CD4-positive, CD25-positive, alpha-beta regulatory T cell (primary cell): ENCODE measurements at regions not wholly inside any gene's neighbourhood (a gene's known extent, or its start where the extent isn't known, plus 50 kb on each side); places are given as distances from the start of the nearest gene placed in this dataset.
"Not testable (repeated sequence)": the region's sequence is repeated elsewhere in the genome, so short reads cannot be mapped to it uniquely, and the experiment has no call there.

ENCODE experiments used
- ATAC-seq, 2 donors: fragments of 150-1000 bp; cut with Tn5 transposase; one replicate each; pipeline ENCODE4 v1.10.0; 2021; ENCODE audit warnings: low read depth in 2 of 2, moderate number of reproducible peaks in 2 of 2, moderate library complexity in 1 of 2
- DNase-seq, 3 donors: peaks; one replicate each; pipeline versions ENCODE4 v3.0.0 to v3.0.0-alpha.2; 2012 to 2022; ENCODE audit warnings: mixed read lengths in 1 of 3
- H3K27ac ChIP-seq: one replicate; pipeline ENCODE4 v1.7.0; 2013; ENCODE audit warnings: mild to moderate bottlenecking, low read length; ENCODE audit not compliant: insufficient read depth, poor library complexity, severe bottlenecking
- H3K27me3 ChIP-seq: one replicate; pipeline ENCODE4 v1.7.0; 2013; ENCODE audit warnings: low read length; ENCODE audit not compliant: control insufficient read depth, insufficient read depth
- H3K36me3 ChIP-seq: one replicate; pipeline ENCODE4 v1.7.0; 2013; ENCODE audit warnings: mild to moderate bottlenecking, low read length, moderate library complexity; ENCODE audit not compliant: control insufficient read depth, insufficient read depth
- H3K4me1 ChIP-seq: 2 replicates; pipeline ENCODE4 v1.7.0; 2013; ENCODE audit warnings: mild to moderate bottlenecking, low read length; ENCODE audit not compliant: insufficient read depth, control insufficient read depth, poor library complexity, severe bottlenecking
- H3K4me3 ChIP-seq: one replicate; pipeline ENCODE4 v1.7.0; 2013; ENCODE audit warnings: low read depth, mild to moderate bottlenecking, low read length, moderate library complexity
- H3K9me3 ChIP-seq, 2 experiments: 1 replicate in 1 of 2; 2 replicates in 1 of 2; pipeline ENCODE4 v1.7.0; 2013; ENCODE audit warnings: low read length in 2 of 2, mild to moderate bottlenecking in 1 of 2, moderate library complexity in 1 of 2; ENCODE audit not compliant: control insufficient read depth in 2 of 2
- H3K27ac Mint-ChIP-seq, 3 donors: one replicate each; pipeline ENCODE4 v1.8.0; 2020 to 2022; ENCODE audit warnings: mild to moderate bottlenecking in 3 of 3, mixed read lengths in 3 of 3, moderate library complexity in 2 of 3
- H3K27me3 Mint-ChIP-seq: one replicate; pipeline ENCODE4 v1.8.0; 2022; ENCODE audit warnings: mild to moderate bottlenecking, mixed read lengths
- H3K36me3 Mint-ChIP-seq: one replicate; pipeline ENCODE4 v1.8.0; 2020; ENCODE audit warnings: mixed read lengths
- H3K4me1 Mint-ChIP-seq, 4 donors: one replicate each; pipeline ENCODE4 v1.8.0; 2020 to 2022; ENCODE audit warnings: mixed read lengths in 4 of 4, mild to moderate bottlenecking in 1 of 4
- H3K4me3 Mint-ChIP-seq, 4 donors: one replicate each; pipeline ENCODE4 v1.8.0; 2020 to 2022; ENCODE audit warnings: mild to moderate bottlenecking in 4 of 4, mixed read lengths in 4 of 4, moderate library complexity in 3 of 4
- H3K9me3 Mint-ChIP-seq, 7 donors: one replicate each; pipeline ENCODE4 v1.8.0; 2020 to 2022; ENCODE audit warnings: mixed read lengths in 7 of 7, mild to moderate bottlenecking in 3 of 7, moderate library complexity in 2 of 7

DNA sequence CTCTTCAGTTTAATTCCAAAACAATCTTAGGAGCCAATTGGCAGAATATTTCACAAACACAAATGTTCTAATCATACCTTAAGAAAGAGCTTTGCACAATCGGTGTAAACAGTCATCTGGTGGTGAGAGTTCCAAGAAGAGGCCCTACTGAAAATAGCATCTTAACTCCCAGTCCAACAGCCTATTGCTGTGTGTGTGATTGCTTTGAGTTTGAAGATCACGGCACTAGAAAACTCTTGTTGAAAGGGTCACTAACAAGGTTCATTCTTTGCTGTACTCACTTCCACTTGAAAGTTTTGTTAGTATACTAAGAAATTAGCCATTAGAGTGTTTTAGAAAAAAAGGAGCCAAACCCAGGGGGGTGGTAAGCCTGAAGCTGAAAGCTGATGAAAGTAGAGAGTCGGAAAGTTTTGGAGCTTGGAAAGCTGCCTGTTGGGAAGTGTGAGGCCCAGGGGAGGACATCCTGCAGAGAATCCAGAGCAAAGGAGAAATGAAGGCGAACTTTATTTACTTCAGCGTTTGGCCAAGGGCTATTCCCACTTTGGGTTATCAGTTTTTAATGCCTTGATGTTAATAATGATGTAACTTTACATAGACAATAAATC, 180.3 kb upstream of the GHR start:
- Mint-ChIP-seq H3K9me3 (peaks cover 0 to 3% (median 0%) of the 10 kb centered on the region in 7 donors), H3K4me3 (no peak overlapping the region), H3K27ac (no peak overlapping the region), H3K36me3 (no peaks in the 10 kb centered on the region), H3K27me3 (no peaks in the 10 kb centered on the region), H3K4me1 (no peaks in the 10 kb centered on the region)
- H3K27ac ChIP-seq: no peak overlapping the region
- no peaks in the 10 kb centered on the region for H3K4me1 ChIP-seq
- H3K9me3 ChIP-seq: no peaks in the 10 kb centered on the region
- no peaks in the 10 kb centered on the region for H3K36me3 ChIP-seq
- ATAC-seq (no peak), DNase-seq (no peak)
- H3K4me3 ChIP-seq: no peak overlapping the region
- no peaks in the 10 kb centered on the region for H3K27me3 ChIP-seq

DNA sequence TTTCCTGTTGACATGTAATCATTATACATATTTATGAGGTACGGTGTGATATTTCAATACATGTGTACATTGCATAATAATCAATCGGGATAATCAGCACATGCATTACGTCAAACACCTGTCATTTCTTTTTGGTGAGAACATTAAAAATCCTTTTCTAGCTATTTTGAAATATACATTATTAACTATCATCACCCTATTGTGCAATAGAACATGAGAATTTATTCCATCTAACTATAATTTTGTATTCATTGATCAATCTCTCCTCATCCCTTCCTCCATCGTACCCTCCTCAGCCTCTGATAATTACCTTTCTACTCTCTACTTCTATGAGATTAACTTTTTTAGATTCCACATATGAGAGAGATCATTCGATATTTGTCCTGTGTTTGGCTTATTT, 170.9 kb upstream of the GHR start:
- no peaks in the 10 kb centered on the region for H3K4me1 Mint-ChIP-seq
- no peaks in the 10 kb centered on the region for H3K36me3 Mint-ChIP-seq
- Histone ChIP-seq H3K4me1 (no peaks in the 10 kb centered on the region), H3K9me3 (no peaks in the 10 kb centered on the region), H3K27ac (no peak overlapping the region), H3K4me3 (no peak overlapping the region), H3K36me3 (no peaks in the 10 kb centered on the region), H3K27me3 (no peaks in the 10 kb centered on the region)
- DNase-seq: no peak
- H3K27ac Mint-ChIP-seq: no peak overlapping the region
- no peak for ATAC-seq
- no peaks in the 10 kb centered on the region for H3K27me3 Mint-ChIP-seq
- H3K4me3 Mint-ChIP-seq: no peak overlapping the region
- H3K9me3 Mint-ChIP-seq: peaks cover 0 to 8% (median 2%) of the 10 kb centered on the region in 7 donors

DNA sequence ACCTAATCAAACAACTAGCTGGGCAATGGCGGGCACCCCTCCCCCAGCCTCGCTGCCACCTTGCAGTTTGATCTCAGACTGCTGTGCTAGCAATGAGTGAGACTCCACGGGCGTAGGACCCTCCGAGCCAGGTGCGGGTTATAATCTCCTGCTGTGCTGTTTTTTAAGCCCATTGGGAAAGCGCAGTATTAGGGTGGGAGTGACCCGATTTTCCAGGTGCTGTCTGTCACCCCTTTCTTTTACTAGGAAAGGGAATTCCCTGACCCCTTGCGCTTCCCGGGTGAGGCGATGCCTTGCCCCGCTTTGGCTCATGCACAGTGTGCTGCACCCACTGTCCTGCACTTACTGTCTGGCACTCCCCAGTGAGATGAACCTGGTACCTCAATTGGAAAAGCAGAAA, 163.3 kb upstream of the GHR start:
- H3K36me3 ChIP-seq, H3K9me3 ChIP-seq, H3K4me3 ChIP-seq, H3K4me1 Mint-ChIP-seq, H3K36me3 Mint-ChIP-seq, H3K27me3 Mint-ChIP-seq, DNase-seq, H3K4me1 ChIP-seq, H3K27ac ChIP-seq, H3K27ac Mint-ChIP-seq, H3K4me3 Mint-ChIP-seq, H3K27me3 ChIP-seq, H3K9me3 Mint-ChIP-seq, ATAC-seq: not testable (repeated sequence)

DNA sequence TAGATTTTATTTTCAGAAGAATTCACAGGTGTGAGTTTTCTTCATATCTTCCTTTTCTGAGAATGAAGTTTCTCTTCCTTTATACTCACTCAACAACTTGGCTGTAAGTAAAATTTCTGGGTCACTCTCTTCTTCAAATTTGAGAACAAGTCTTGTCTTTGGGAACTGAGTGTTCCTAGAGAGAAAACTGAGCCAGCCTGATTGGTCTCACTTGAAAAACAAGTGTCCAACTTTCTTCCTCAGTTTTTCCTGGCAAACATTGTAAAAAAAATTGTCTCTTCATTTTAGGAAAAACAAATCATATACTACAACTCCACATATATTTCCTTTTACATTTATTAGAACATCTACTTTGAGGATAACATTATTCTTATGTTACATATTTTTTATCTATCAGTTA, 156.1 kb upstream of the GHR start:
- Histone ChIP-seq H3K4me1 (no peaks in the 10 kb centered on the region), H3K27ac (no peak overlapping the region), H3K27me3 (no peaks in the 10 kb centered on the region), H3K4me3 (no peak overlapping the region), H3K36me3 (no peaks in the 10 kb centered on the region), H3K9me3 (no peaks in the 10 kb centered on the region)
- Mint-ChIP-seq H3K9me3 (peaks cover 0 to 8% (median 0%) of the 10 kb centered on the region in 7 donors), H3K4me3 (no peak overlapping the region), H3K27ac (no peak overlapping the region), H3K27me3 (no peaks in the 10 kb centered on the region), H3K36me3 (no peaks in the 10 kb centered on the region), H3K4me1 (no peaks in the 10 kb centered on the region)
- no peak for DNase-seq
- no peak for ATAC-seq

DNA sequence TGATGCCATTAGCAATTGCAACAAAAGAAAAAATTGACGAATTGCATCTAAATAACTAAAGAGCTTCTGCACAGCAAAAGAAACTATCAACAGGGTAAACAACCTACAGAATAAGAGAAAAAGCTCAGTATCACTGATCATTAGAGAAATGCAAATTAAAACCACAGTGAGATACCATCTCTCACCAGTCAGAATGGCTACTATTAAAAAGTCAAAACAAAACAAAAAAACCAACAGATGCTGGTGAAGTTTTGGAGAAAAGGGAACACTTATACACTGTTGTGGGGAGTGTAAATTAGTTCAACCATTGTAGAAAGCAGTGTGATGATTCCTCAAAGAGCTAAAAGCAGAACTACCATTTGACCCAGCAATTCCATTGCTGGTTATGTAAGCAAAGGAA, 155.1 kb upstream of the GHR start:
- H3K27ac Mint-ChIP-seq, H3K9me3 ChIP-seq, DNase-seq, H3K27ac ChIP-seq, H3K36me3 ChIP-seq, H3K4me3 ChIP-seq, H3K4me1 ChIP-seq, H3K27me3 ChIP-seq, H3K4me3 Mint-ChIP-seq, H3K36me3 Mint-ChIP-seq, ATAC-seq, H3K27me3 Mint-ChIP-seq, H3K4me1 Mint-ChIP-seq, H3K9me3 Mint-ChIP-seq: not testable (repeated sequence)

DNA sequence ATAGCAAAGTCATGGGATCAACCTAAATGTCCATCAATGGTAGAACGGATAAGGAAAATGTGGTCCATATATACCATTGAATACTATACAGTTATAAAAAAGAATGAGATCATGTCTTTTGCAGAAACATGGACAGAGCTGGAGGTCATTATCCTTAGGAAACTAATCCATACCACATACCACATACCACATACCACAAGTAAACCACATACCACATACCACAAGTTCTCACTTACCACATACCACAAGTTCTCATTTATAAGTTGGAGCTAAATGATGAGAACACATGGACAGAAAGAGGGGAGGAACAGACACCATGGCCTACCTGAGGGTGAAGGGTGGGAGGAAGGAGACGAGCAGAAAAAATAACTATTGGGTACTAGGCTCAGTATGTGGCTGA, 154.6 kb upstream of the GHR start:
- no peak overlapping the region for H3K4me3 Mint-ChIP-seq
- Histone ChIP-seq H3K36me3 (no peaks in the 10 kb centered on the region), H3K27me3 (no peaks in the 10 kb centered on the region), H3K27ac (no peak overlapping the region), H3K9me3 (no peaks in the 10 kb centered on the region), H3K4me1 (no peaks in the 10 kb centered on the region), H3K4me3 (no peak overlapping the region)
- DNase-seq (no peak), ATAC-seq (no peak)
- H3K27ac Mint-ChIP-seq: no peak overlapping the region
- no peaks in the 10 kb centered on the region for H3K4me1 Mint-ChIP-seq
- H3K36me3 Mint-ChIP-seq: no peaks in the 10 kb centered on the region
- H3K9me3 Mint-ChIP-seq: peaks cover 0 to 8% (median 0%) of the 10 kb centered on the region in 7 donors
- H3K27me3 Mint-ChIP-seq: no peaks in the 10 kb centered on the region

DNA sequence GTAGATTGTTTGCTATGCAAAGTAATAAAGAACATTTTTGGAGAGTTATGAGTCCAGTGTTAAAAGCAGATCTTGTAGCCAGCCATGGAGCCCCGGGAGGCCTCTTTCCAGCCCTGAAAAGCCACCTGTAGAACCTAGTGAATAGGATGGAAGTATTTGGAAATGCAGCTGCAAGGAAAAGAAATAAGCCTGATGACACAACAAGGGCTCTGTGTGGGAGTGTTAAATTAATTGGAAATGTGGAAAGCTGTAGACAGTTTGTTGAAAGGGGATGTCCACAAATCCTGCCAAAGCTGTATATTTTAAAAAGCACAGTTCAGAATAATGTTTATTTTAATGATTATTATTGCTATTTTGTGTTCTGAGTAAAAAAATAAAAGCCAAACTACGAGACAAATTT, 152.5 kb upstream of the GHR start:
- no peaks in the 10 kb centered on the region for H3K36me3 Mint-ChIP-seq
- H3K27ac ChIP-seq: no peak overlapping the region
- no peak for DNase-seq
- H3K4me3 ChIP-seq: no peak overlapping the region
- H3K9me3 Mint-ChIP-seq: peaks cover 0 to under 1% (median 0%) of the 10 kb centered on the region in 7 donors
- no peak overlapping the region for H3K4me3 Mint-ChIP-seq
- H3K27ac Mint-ChIP-seq: no peak overlapping the region
- H3K4me1 Mint-ChIP-seq: no peaks in the 10 kb centered on the region
- H3K36me3 ChIP-seq: no peaks in the 10 kb centered on the region
- H3K27me3 ChIP-seq: no peaks in the 10 kb centered on the region
- ATAC-seq: no peak
- no peaks in the 10 kb centered on the region for H3K4me1 ChIP-seq
- H3K9me3 ChIP-seq: no peaks in the 10 kb centered on the region
- H3K27me3 Mint-ChIP-seq: no peaks in the 10 kb centered on the region

DNA sequence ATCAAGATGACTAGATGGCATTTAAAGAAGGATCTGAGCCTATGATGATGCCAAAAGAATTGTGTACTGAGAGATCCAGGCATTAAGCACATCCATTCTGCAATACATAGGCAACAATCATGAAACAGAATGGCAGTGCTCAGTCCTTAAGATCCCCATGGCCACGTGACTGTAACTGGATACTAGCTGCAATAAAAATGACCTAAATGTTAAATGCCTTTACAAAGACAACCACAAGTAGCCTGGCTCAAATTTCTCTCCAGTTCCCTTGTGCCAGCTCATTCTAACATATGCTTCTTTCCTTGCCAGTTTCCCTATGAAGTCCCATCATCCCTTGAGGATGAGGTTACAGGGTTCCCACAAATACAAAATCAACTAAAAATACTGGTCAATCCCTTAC, 148.3 kb upstream of the GHR start:
- Mint-ChIP-seq H3K4me3 (no peak overlapping the region), H3K9me3 (no peaks in the 10 kb centered on the region), H3K27me3 (no peaks in the 10 kb centered on the region), H3K36me3 (no peaks in the 10 kb centered on the region), H3K27ac (no peak overlapping the region), H3K4me1 (no peaks in the 10 kb centered on the region)
- Histone ChIP-seq H3K4me3 (no peak overlapping the region), H3K4me1 (no peaks in the 10 kb centered on the region), H3K27ac (no peak overlapping the region), H3K9me3 (no peaks in the 10 kb centered on the region), H3K36me3 (no peaks in the 10 kb centered on the region), H3K27me3 (no peaks in the 10 kb centered on the region)
- no peak for DNase-seq
- ATAC-seq: no peak
